Fibroblast of lung (primary cell): ENCODE measurements at regions not wholly inside any gene's neighbourhood (a gene's known extent, or its start where the extent isn't known, plus 50 kb on each side); places are given as distances from the start of the nearest gene placed in this dataset.

ENCODE experiments used
- CTCF ChIP-seq, 2 donors: IDR thresholded peaks in 1 of 2; conservative IDR thresholded peaks in 1 of 2; 1 replicate in 1 of 2; 2 replicates in 1 of 2; pipeline ENCODE4 v1.5.1; 2011 to 2012; ENCODE audit warnings: low read length in 2 of 2, control low read depth in 1 of 2, inconsistent platforms in 1 of 2, low read depth in 1 of 2, mild to moderate bottlenecking in 1 of 2
- EZH2 ChIP-seq: IDR thresholded peaks from 2 replicates; pipeline ENCODE4 v1.5.1; 2012; ENCODE audit warnings: low read length, control low read depth, mild to moderate bottlenecking; ENCODE audit errors: missing control alignments

- no peak for TF ChIP-seq CTCF (conservative IDR thresholded peaks at IDR 0.05 in 1 of 2, IDR thresholded peaks at IDR 0.05 in 1 of 2; ENCODE audit: low read depth in 1 of 2, low read length in 2 of 2)
- no peak for TF ChIP-seq EZH2
These were observed 927.6 kb upstream of the FANCL start for GRCh38 chr2:59168766-59169165.
